ENCODE measurements at regions not wholly inside any gene's neighbourhood (a gene's known extent, or its start where the extent isn't known, plus 50 kb on each side); places are given as distances from the start of the nearest gene placed in this dataset.

GRCh38 chr7:68917041-68917651, 681.1 kb upstream of the AUTS2 start:
- H3K4me1 ChIP-seq (ENCODE audit: control insufficient read depth, low read length), result no peaks in the 10 kb centered on the region
- no peaks in the 10 kb centered on the region for H3K27me3 ChIP-seq (ENCODE audit: control insufficient read depth, low read length)
- no peaks in the 10 kb centered on the region for H3K9me2 ChIP-seq (replicated peaks; ENCODE audit: control insufficient read depth, low read length)
- H3K9me3 ChIP-seq (ENCODE audit: control insufficient read depth, insufficient read depth, low read length), result 0 out of 2 replicates have a peak, but pooled peaks cover 4% of the 10 kb centered on the region
- TF ChIP-seq EZH2phosphoT487 (IDR thresholded peaks at IDR 0.05; ENCODE audit: borderline replicate concordance, low read length) (no peak), CTCF (IDR thresholded peaks at IDR 0.05; ENCODE audit: low read depth, low read length, poor library complexity, severe bottlenecking) (no peak)
- no peaks in the 10 kb centered on the region for H3F3A ChIP-seq (ENCODE audit: control insufficient read depth, insufficient read depth)
- no peak overlapping the region for H3K27ac ChIP-seq (ENCODE audit: low read depth, low read length)
- H3K36me3 ChIP-seq (ENCODE audit: control insufficient read depth, low read length), result no peaks in the 10 kb centered on the region
- no peaks in the 10 kb centered on the region for H4K20me1 ChIP-seq (ENCODE audit: control insufficient read depth, insufficient read depth, low read depth, low read length)
- no peaks in the 10 kb centered on the region for H3K79me2 ChIP-seq (ENCODE audit: control insufficient read depth, low read length)
- H3K4me3 ChIP-seq (ENCODE audit: low read length), result no peak overlapping the region
- no peak overlapping the region for H3K4me2 ChIP-seq (ENCODE audit: low read length)

- H4K20me1 ChIP-seq (ENCODE audit: control insufficient read depth, insufficient read depth, low read depth, low read length), result no peaks in the 10 kb centered on the region
- H3K79me2 ChIP-seq (ENCODE audit: control insufficient read depth, low read length), result no peaks in the 10 kb centered on the region
- H3K9me2 ChIP-seq (replicated peaks; ENCODE audit: control insufficient read depth, low read length), result no peaks in the 10 kb centered on the region
- no peaks in the 10 kb centered on the region for H3F3A ChIP-seq (ENCODE audit: control insufficient read depth, insufficient read depth)
- no peak overlapping the region for H3K4me2 ChIP-seq (ENCODE audit: low read length)
- H3K27me3 ChIP-seq (ENCODE audit: control insufficient read depth, low read length), result no peaks in the 10 kb centered on the region
- 0 out of 2 replicates have a peak, but pooled peaks cover 4% of the 10 kb centered on the region for H3K9me3 ChIP-seq (ENCODE audit: control insufficient read depth, insufficient read depth, low read length)
- no peaks in the 10 kb centered on the region for H3K4me1 ChIP-seq (ENCODE audit: control insufficient read depth, low read length)
- no peak for TF ChIP-seq EZH2phosphoT487 (IDR thresholded peaks at IDR 0.05; ENCODE audit: borderline replicate concordance, low read length)
- TF ChIP-seq CTCF (IDR thresholded peaks at IDR 0.05; ENCODE audit: low read depth, low read length, poor library complexity, severe bottlenecking), result no peak
- H3K4me3 ChIP-seq (ENCODE audit: low read length), result no peak overlapping the region
- H3K36me3 ChIP-seq (ENCODE audit: control insufficient read depth, low read length), result no peaks in the 10 kb centered on the region
- no peak overlapping the region for H3K27ac ChIP-seq (ENCODE audit: low read depth, low read length)
Observed at GRCh38 chr7:68918621-68919020, 679.7 kb upstream of the AUTS2 start.

- Histone ChIP-seq H4K20me1 (ENCODE audit: control insufficient read depth, insufficient read depth, low read depth, low read length) (no peaks in the 10 kb centered on the region), H3K9me3 (ENCODE audit: control insufficient read depth, insufficient read depth, low read length) (0 out of 2 replicates have a peak, but pooled peaks cover 4% of the 10 kb centered on the region), H3K27me3 (ENCODE audit: control insufficient read depth, low read length) (no peaks in the 10 kb centered on the region), H3K4me3 (ENCODE audit: low read length) (no peak overlapping the region), H3K27ac (ENCODE audit: low read depth, low read length) (no peak overlapping the region), H3K4me1 (ENCODE audit: control insufficient read depth, low read length) (no peaks in the 10 kb centered on the region), H3K36me3 (ENCODE audit: control insufficient read depth, low read length) (no peaks in the 10 kb centered on the region), H3K9me2 (replicated peaks; ENCODE audit: control insufficient read depth, low read length) (no peaks in the 10 kb centered on the region), H3F3A (ENCODE audit: control insufficient read depth, insufficient read depth) (no peaks in the 10 kb centered on the region), H3K79me2 (ENCODE audit: control insufficient read depth, low read length) (no peaks in the 10 kb centered on the region), H3K4me2 (ENCODE audit: low read length) (no peak overlapping the region)
- TF ChIP-seq CTCF (IDR thresholded peaks at IDR 0.05; ENCODE audit: low read depth, low read length, poor library complexity, severe bottlenecking) (no peak), EZH2phosphoT487 (IDR thresholded peaks at IDR 0.05; ENCODE audit: borderline replicate concordance, low read length) (no peak)
Observed at GRCh38 chr7:68922850-68923249, 675.4 kb upstream of the AUTS2 start.

Data from DOHH2 (cell line).